ENCODE measurements at regions not wholly inside any gene's neighbourhood (a gene's known extent, or its start where the extent isn't known, plus 50 kb on each side); places are given as distances from the start of the nearest gene placed in this dataset.

DNA sequence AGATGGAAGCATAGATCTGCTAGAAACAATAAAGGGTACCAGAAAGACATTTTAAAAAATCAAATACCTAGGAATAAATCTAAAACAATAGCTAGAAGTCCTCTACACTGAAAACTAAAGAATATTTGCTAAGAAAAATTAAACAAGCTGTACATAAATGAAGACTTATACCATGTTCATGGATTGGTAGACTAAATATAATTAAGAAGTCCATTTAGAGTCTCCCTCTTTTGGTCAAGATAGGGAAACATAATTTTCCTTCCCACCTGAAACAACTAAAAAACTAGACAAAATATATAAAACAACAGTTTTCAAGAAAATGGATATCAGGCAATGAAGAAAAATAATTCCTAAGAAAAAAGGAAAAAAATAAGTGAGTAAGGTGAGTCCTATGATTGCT is 120.0 kb upstream of the TAB2 start:
- TF ChIP-seq, protein P1, sequence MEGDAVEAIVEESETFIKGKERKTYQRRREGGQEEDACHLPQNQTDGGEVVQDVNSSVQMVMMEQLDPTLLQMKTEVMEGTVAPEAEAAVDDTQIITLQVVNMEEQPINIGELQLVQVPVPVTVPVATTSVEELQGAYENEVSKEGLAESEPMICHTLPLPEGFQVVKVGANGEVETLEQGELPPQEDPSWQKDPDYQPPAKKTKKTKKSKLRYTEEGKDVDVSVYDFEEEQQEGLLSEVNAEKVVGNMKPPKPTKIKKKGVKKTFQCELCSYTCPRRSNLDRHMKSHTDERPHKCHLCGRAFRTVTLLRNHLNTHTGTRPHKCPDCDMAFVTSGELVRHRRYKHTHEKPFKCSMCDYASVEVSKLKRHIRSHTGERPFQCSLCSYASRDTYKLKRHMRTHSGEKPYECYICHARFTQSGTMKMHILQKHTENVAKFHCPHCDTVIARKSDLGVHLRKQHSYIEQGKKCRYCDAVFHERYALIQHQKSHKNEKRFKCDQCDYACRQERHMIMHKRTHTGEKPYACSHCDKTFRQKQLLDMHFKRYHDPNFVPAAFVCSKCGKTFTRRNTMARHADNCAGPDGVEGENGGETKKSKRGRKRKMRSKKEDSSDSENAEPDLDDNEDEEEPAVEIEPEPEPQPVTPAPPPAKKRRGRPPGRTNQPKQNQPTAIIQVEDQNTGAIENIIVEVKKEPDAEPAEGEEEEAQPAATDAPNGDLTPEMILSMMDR (IDR thresholded peaks at IDR 0.05), result no peak
- no peak for TF ChIP-seq EZH2 (IDR thresholded peaks at IDR 0.05)
- no peak for TF ChIP-seq EZH2phosphoT487 (IDR thresholded peaks at IDR 0.05)
